ENCODE measurements at regions not wholly inside any gene's neighbourhood (a gene's known extent, or its start where the extent isn't known, plus 50 kb on each side); places are given as distances from the start of the nearest gene placed in this dataset.

DNA sequence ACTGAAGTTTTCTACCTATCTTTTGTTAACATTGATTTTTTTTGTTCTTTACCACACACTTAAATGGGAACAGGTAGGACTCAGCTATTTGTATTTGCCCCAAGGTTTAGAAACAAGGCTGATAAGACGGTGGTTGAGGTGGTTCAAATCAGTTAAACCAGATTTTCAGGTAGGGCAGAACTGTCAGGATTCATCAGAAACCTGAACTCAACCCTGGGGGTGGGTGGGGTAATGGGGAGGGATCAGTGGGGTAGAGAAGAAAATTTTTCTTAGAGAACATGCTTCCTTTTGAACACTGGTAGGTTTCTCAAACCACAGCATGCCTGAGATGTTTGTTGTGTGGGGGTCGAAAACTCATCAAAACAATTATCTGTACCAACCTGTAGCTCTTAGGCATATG, 113.0 kb downstream of the BASP1 start:
- Histone ChIP-seq H3K4me1 (no peaks in the 10 kb centered on the region), H3K4me2 (no peak overlapping the region), H3K4me3 (no peak overlapping the region), H3K27ac (no peak overlapping the region), H2AFZ (replicated peaks) (no peak overlapping the region), H3K27me3 (no peaks in the 10 kb centered on the region), H3K36me3 (no peaks in the 10 kb centered on the region), H3K9me3 (ENCODE audit: low read depth) (no peaks in the 10 kb centered on the region), H3K9ac (no peak overlapping the region), H3K79me2 (ENCODE audit: low read depth) (no peaks in the 10 kb centered on the region), H4K20me1 (ENCODE audit: low read depth) (no peaks in the 10 kb centered on the region), H3F3A (ENCODE audit: low read depth) (no peaks in the 10 kb centered on the region)
- H3K36me3 Mint-ChIP-seq = no peaks in the 10 kb centered on the region
- no peak for TF ChIP-seq EZH2phosphoT487 (IDR thresholded peaks at IDR 0.05)
- TF ChIP-seq, protein P1, sequence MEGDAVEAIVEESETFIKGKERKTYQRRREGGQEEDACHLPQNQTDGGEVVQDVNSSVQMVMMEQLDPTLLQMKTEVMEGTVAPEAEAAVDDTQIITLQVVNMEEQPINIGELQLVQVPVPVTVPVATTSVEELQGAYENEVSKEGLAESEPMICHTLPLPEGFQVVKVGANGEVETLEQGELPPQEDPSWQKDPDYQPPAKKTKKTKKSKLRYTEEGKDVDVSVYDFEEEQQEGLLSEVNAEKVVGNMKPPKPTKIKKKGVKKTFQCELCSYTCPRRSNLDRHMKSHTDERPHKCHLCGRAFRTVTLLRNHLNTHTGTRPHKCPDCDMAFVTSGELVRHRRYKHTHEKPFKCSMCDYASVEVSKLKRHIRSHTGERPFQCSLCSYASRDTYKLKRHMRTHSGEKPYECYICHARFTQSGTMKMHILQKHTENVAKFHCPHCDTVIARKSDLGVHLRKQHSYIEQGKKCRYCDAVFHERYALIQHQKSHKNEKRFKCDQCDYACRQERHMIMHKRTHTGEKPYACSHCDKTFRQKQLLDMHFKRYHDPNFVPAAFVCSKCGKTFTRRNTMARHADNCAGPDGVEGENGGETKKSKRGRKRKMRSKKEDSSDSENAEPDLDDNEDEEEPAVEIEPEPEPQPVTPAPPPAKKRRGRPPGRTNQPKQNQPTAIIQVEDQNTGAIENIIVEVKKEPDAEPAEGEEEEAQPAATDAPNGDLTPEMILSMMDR (IDR thresholded peaks at IDR 0.05) = no peak
- no peak for TF ChIP-seq EZH2 (IDR thresholded peaks at IDR 0.05)
- H3K4me1 Mint-ChIP-seq = no peaks in the 10 kb centered on the region
- peaks cover 5% of the 10 kb centered on the region for H3K9me3 Mint-ChIP-seq
- no peak overlapping the region for H3K4me3 Mint-ChIP-seq
- H3K27ac Mint-ChIP-seq = no peak overlapping the region
- DNase-seq (ENCODE audit: low spot score) = no peak
- H3K27me3 Mint-ChIP-seq (ENCODE audit: insufficient read depth, low read depth) = no peaks in the 10 kb centered on the region

DNA sequence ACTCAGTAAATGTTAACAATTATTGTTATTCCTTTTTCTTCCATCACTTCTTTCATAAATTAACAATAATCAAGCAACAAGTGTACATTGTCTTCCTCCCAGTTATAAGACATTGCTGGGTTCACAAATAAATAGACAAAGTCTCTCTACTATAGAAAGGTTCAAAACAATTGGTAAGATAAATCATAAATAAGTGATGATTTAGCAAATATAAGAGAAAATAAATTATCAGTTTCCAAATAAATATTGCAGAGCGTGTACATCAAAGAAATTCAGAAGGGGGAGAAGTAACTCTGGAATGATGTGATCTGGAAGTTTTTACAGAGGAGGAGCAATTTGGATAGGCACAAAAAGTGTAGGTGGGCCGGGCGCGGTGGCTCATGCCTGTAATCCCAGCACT, 114.2 kb downstream of the BASP1 start:
- Histone ChIP-seq H3K4me2 (no peak overlapping the region), H3K4me3 (no peak overlapping the region), H3K9me3 (ENCODE audit: low read depth) (no peaks in the 10 kb centered on the region), H3K79me2 (ENCODE audit: low read depth) (no peaks in the 10 kb centered on the region), H4K20me1 (ENCODE audit: low read depth) (no peaks in the 10 kb centered on the region), H3K27ac (no peak overlapping the region), H2AFZ (replicated peaks) (no peak overlapping the region), H3K4me1 (no peaks in the 10 kb centered on the region), H3K9ac (no peak overlapping the region), H3K27me3 (no peaks in the 10 kb centered on the region), H3K36me3 (no peaks in the 10 kb centered on the region), H3F3A (ENCODE audit: low read depth) (no peaks in the 10 kb centered on the region)
- no peak for TF ChIP-seq EZH2phosphoT487 (IDR thresholded peaks at IDR 0.05)
- TF ChIP-seq, protein P1 (IDR thresholded peaks at IDR 0.05) = no peak
- no peak for TF ChIP-seq EZH2 (IDR thresholded peaks at IDR 0.05)
- Mint-ChIP-seq H3K36me3 (no peaks in the 10 kb centered on the region), H3K9me3 (peaks cover 9% of the 10 kb centered on the region), H3K27me3 (ENCODE audit: insufficient read depth, low read depth) (no peaks in the 10 kb centered on the region), H3K4me3 (no peak overlapping the region), H3K4me1 (no peaks in the 10 kb centered on the region), H3K27ac (no peak overlapping the region)
- no peak for DNase-seq (ENCODE audit: low spot score)

DNA sequence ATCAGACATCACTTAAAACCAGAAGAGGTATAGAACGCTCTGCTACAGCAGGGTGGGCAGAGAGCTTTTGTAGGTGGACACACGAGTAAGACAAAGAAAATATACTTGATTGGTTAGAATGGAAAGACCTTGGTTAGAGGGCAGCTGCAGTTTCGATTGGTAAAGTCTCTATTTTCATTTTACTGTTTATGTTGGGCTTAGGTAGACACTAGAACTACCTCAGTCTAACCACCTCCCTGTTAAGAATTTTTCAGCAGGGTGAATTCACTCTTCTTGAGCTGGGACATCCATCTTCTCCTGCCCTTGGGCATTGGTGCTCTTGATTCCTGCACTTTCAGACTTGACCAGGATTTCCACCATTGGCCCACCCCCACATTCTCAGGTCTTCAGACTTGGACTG, 116.3 kb downstream of the BASP1 start:
- H3K4me3 Mint-ChIP-seq = no peak overlapping the region
- no peaks in the 10 kb centered on the region for H3K27me3 Mint-ChIP-seq (ENCODE audit: insufficient read depth, low read depth)
- H3K4me3 ChIP-seq = no peak overlapping the region

More for the DNA sequence above, 116.3 kb downstream of the BASP1 start:
- H3K27ac ChIP-seq = no peak overlapping the region
- TF ChIP-seq, protein P1 (IDR thresholded peaks at IDR 0.05) = no peak
- TF ChIP-seq EZH2 (IDR thresholded peaks at IDR 0.05) (no peak), EZH2phosphoT487 (IDR thresholded peaks at IDR 0.05) (no peak)
- no peaks in the 10 kb centered on the region for H3K79me2 ChIP-seq (ENCODE audit: low read depth)
- Mint-ChIP-seq H3K27ac (no peak overlapping the region), H3K36me3 (no peaks in the 10 kb centered on the region), H3K4me1 (no peaks in the 10 kb centered on the region), H3K9me3 (peaks cover 10% of the 10 kb centered on the region)
- H3K9me3 ChIP-seq (ENCODE audit: low read depth) = no peaks in the 10 kb centered on the region
- no peak overlapping the region for H3K4me2 ChIP-seq
- no peaks in the 10 kb centered on the region for H3K4me1 ChIP-seq
- H3K9ac ChIP-seq = no peak overlapping the region
- DNase-seq (ENCODE audit: low spot score) = no peak
- H3K36me3 ChIP-seq = no peaks in the 10 kb centered on the region
- no peak overlapping the region for H2AFZ ChIP-seq (replicated peaks)
- no peaks in the 10 kb centered on the region for H4K20me1 ChIP-seq (ENCODE audit: low read depth)
- no peaks in the 10 kb centered on the region for H3K27me3 ChIP-seq
- H3F3A ChIP-seq (ENCODE audit: low read depth) = no peaks in the 10 kb centered on the region
